H1 (cell line): ENCODE measurements at regions not wholly inside any gene's neighbourhood (a gene's known extent, or its start where the extent isn't known, plus 50 kb on each side); places are given as distances from the start of the nearest gene placed in this dataset.

Source experiments
- BACH1 ChIP-seq: IDR thresholded peaks from 2 replicates; pipeline ENCODE4 v1.6.1; 2012; ENCODE audit warnings: low read length, improper control_type of control experiment
- EZH2 ChIP-seq: fragments of 200-600 bp; sonication (generic); IDR thresholded peaks from 2 replicates; pipeline ENCODE4 v1.7.1; 2012; ENCODE audit warnings: low read depth, mild to moderate bottlenecking, moderate library complexity, low read length, inconsistent platforms; ENCODE audit not compliant: severe bottlenecking
- RAD21 ChIP-seq, 2 experiments: IDR thresholded peaks in 1 of 2; conservative IDR thresholded peaks in 1 of 2; 2 replicates each; pipeline ENCODE4 v1.6.1; 2011; ENCODE audit warnings: low read depth in 2 of 2, low read length in 2 of 2, improper control_type of control experiment in 1 of 2, inconsistent platforms in 1 of 2, mild to moderate bottlenecking in 1 of 2, moderate library complexity in 1 of 2
- SIN3A ChIP-seq, 2 experiments: IDR thresholded peaks in 1 of 2; conservative IDR thresholded peaks in 1 of 2; 2 replicates each; pipeline ENCODE4 v1.6.1; 2011 to 2012; ENCODE audit warnings: low read length in 2 of 2, improper control_type of control experiment in 1 of 2, low read depth in 1 of 2, mild to moderate bottlenecking in 1 of 2
- ZNF274 ChIP-seq: IDR thresholded peaks from 2 replicates; pipeline ENCODE4 v1.7.0; 2012; ENCODE audit warnings: low read length, borderline replicate concordance; ENCODE audit errors: extremely low read depth

DNA sequence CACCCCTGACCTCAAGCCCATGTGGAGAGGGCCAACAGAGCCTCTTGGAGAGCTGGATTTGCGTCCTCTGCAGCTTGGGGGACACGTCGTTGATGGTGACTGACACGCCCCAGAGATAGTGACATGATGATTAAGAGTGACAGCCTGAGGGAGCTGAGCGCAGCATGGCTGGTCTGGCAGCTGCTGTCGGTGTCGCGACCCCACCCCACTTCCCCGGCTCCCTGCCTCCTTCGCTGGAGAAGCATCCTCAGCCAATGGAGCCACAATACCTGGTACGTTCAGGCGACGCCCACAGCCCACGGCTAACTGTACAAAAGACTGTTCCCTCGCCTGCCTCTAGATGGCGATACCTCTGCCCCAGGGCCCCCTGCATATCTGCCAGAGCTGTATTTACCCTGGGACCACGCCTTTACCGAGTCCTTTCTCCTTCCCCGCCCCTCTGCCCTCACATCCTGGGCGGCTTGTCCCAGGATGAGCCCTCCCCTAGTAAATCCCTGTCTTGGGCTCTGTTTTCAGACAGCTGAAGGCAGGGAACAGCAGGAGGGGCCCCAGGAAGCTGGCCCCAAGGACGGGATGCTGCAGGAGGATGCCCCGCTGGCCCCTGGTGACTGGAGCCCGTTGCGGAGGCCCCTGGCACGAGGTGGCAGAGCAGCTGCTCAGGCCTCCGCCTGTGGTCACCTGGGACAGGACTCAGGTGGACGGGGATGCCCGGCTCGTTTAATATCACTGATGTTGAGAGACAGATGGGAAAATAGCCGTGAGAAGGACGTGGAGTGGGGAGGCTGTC lies 90.6 kb downstream of the RPS6KA4 start (continued):
- peak; percentile 53 to 61 for TF ChIP-seq RAD21 (IDR thresholded peaks at IDR 0.05 in 1 of 2, conservative IDR thresholded peaks at IDR 0.05 in 1 of 2; ENCODE audit: low read depth in 2 of 2, low read length in 2 of 2)
- TF ChIP-seq SIN3A (conservative IDR thresholded peaks at IDR 0.05 in 1 of 2, IDR thresholded peaks at IDR 0.05 in 1 of 2; ENCODE audit: low read depth in 1 of 2, low read length in 2 of 2): peak in 1 of 2 experiments; percentile 23; a peak in 1 of 4 replicates
- peak; percentile 25 for TF ChIP-seq EZH2
- peak; percentile 36; the same call in 1 of the 2 replicates for TF ChIP-seq BACH1
- TF ChIP-seq ZNF274: no peak
